Keratinocyte (primary cell): ENCODE measurements at regions not wholly inside any gene's neighbourhood (a gene's known extent, or its start where the extent isn't known, plus 50 kb on each side); places are given as distances from the start of the nearest gene placed in this dataset.

ENCODE experiments used
- DNase-seq: peaks from one replicate; pipeline ENCODE4 v3.0.0-alpha.2; 2011; ENCODE audit warnings: low read depth, missing footprints, low spot score
- FAIRE-seq: peaks from 2 replicates; lab custom pipeline; 2011; peaks lifted over from hg19 to GRCh38; lab: Jason Lieb, UNC
- H2AFZ ChIP-seq: 2 replicates; pipeline ENCODE4 v1.6.0; 2012; ENCODE audit warnings: low read length, control low read depth, inconsistent platforms; ENCODE audit not compliant: control insufficient read depth
- H3K27ac ChIP-seq: 2 replicates; pipeline ENCODE4 v1.5.1; 2011; ENCODE audit warnings: low read length; ENCODE audit not compliant: control insufficient read depth, insufficient read depth
- H3K27me3 ChIP-seq: 3 replicates; pipeline ENCODE4 v1.6.0; 2011; ENCODE audit warnings: low read length; ENCODE audit not compliant: control insufficient read depth, insufficient read depth; ENCODE audit errors: extremely low read depth
- H3K36me3 ChIP-seq, 2 experiments: 2 replicates in 1 of 2; 3 replicates in 1 of 2; pipeline ENCODE4 v1.5.1; 2011; ENCODE audit warnings: low read length in 2 of 2, mild to moderate bottlenecking in 1 of 2; ENCODE audit not compliant: control insufficient read depth in 2 of 2, insufficient read depth in 2 of 2; ENCODE audit errors: extremely low read depth in 1 of 2
- H3K4me1 ChIP-seq: 3 replicates; pipeline ENCODE4 v1.5.1; 2011; ENCODE audit warnings: low read length; ENCODE audit not compliant: control insufficient read depth, insufficient read depth; ENCODE audit errors: extremely low read depth
- H3K4me2 ChIP-seq: 3 replicates; pipeline ENCODE4 v1.6.0; 2011; ENCODE audit warnings: low read depth, low read length; ENCODE audit not compliant: control insufficient read depth, insufficient read depth; ENCODE audit errors: extremely low read depth
- H3K4me3 ChIP-seq, 3 experiments: fragments of 200-600 bp in 1 of 3; sonication (generic) in 1 of 3; 2 replicates in 2 of 3; 3 replicates in 1 of 3; pipeline ENCODE4 v1.5.1; 2011 to 2016; ENCODE audit warnings: low read length in 3 of 3, mild to moderate bottlenecking in 3 of 3, control low read depth in 2 of 3, inconsistent platforms in 1 of 3, low read depth in 1 of 3, mixed read lengths in 1 of 3, mixed run types in 1 of 3, moderate library complexity in 1 of 3; ENCODE audit not compliant: control insufficient read depth in 2 of 3, insufficient read depth in 2 of 3; ENCODE audit errors: extremely low read depth in 1 of 3
- H3K79me2 ChIP-seq: 2 replicates; pipeline ENCODE4 v1.6.0; 2012; ENCODE audit warnings: low read length; ENCODE audit not compliant: control insufficient read depth, insufficient read depth
- H3K9ac ChIP-seq: 3 replicates; pipeline ENCODE4 v1.6.0; 2011; ENCODE audit warnings: low read length; ENCODE audit not compliant: control insufficient read depth, insufficient read depth; ENCODE audit errors: extremely low read depth
- H3K9me1 ChIP-seq: 3 replicates; pipeline ENCODE4 v1.6.0; 2011; ENCODE audit warnings: low read length; ENCODE audit not compliant: control insufficient read depth, insufficient read depth; ENCODE audit errors: extremely low read depth
- H3K9me3 ChIP-seq: 2 replicates; pipeline ENCODE4 v1.5.1; 2012; ENCODE audit warnings: low read depth, low read length; ENCODE audit not compliant: control insufficient read depth
- H4K20me1 ChIP-seq: 3 replicates; pipeline ENCODE4 v1.6.0; 2011; ENCODE audit warnings: low read length; ENCODE audit not compliant: control insufficient read depth, insufficient read depth; ENCODE audit errors: extremely low read depth
- CTCF ChIP-seq, 3 experiments: IDR thresholded peaks in 1 of 3; conservative IDR thresholded peaks in 1 of 3; optimal IDR thresholded peaks in 1 of 3; 2 replicates in 2 of 3; 3 replicates in 1 of 3; pipeline versions ENCODE3 to v1.5.1; 2011; ENCODE audit warnings: low read length in 3 of 3, mild to moderate bottlenecking in 3 of 3, moderate library complexity in 2 of 3, control low read depth in 1 of 3, inconsistent platforms in 1 of 3; ENCODE audit not compliant: insufficient read depth in 2 of 3; ENCODE audit errors: extremely low read depth in 1 of 3
- EZH2 ChIP-seq: IDR thresholded peaks from one replicate; pipeline ENCODE4 v1.6.1; 2012; ENCODE audit warnings: inconsistent platforms, mild to moderate bottlenecking, low read length, moderate library complexity
- dilution Hi-C: fragments of 300-500 bp; cut with MboI; formaldehyde crosslinking; loops from one replicate; pipeline ENCODE4 v1.7.0; 2020; ENCODE audit warnings: low sequenced_read_pairs; ENCODE audit not compliant: extremely low pct_ligation_motif_present

GRCh38 chr22:48103126-48103875, 1340.9 kb downstream of the TBC1D22A start:
- Histone ChIP-seq H3K27me3 (no peaks in the 10 kb centered on the region), H4K20me1 (no peaks in the 10 kb centered on the region), H3K4me3 (no peak overlapping the region), H3K27ac (no peak overlapping the region), H2AFZ (no peak overlapping the region), H3K79me2 (no peaks in the 10 kb centered on the region), H3K4me2 (no peak overlapping the region), H3K9me1 (no peaks in the 10 kb centered on the region), H3K4me1 (no peaks in the 10 kb centered on the region), H3K9me3 (peaks cover 8% of the 10 kb centered on the region), H3K9ac (no peak overlapping the region), H3K36me3 (no peaks in the 10 kb centered on the region)
- TF ChIP-seq EZH2 = no peak
- no peak for TF ChIP-seq CTCF (optimal IDR thresholded peaks at IDR 0.05 in 1 of 3, IDR thresholded peaks at IDR 0.05 in 1 of 3, conservative IDR thresholded peaks at IDR 0.05 in 1 of 3; ENCODE audit: extremely low read depth in 1 of 3, insufficient read depth in 2 of 3, low read length in 3 of 3)
- DNase-seq = no peak
- FAIRE-seq = no peak
- dilution Hi-C loops = no loop called here

GRCh38 chr22:48102581-48102980, 1340.1 kb downstream of the TBC1D22A start:
- dilution Hi-C loops = no loop called here

More at GRCh38 chr22:48102581-48102980, 1340.1 kb downstream of the TBC1D22A start:
- no peaks in the 10 kb centered on the region for H3K4me1 ChIP-seq
- peaks cover 8% of the 10 kb centered on the region for H3K9me3 ChIP-seq
- H3K27me3 ChIP-seq = no peaks in the 10 kb centered on the region
- DNase-seq (no peak), FAIRE-seq (no peak)
- no peaks in the 10 kb centered on the region for H4K20me1 ChIP-seq
- TF ChIP-seq EZH2 (no peak), CTCF (optimal IDR thresholded peaks at IDR 0.05 in 1 of 3, IDR thresholded peaks at IDR 0.05 in 1 of 3, conservative IDR thresholded peaks at IDR 0.05 in 1 of 3; ENCODE audit: extremely low read depth in 1 of 3, insufficient read depth in 2 of 3, low read length in 3 of 3) (no peak)
- H3K4me2 ChIP-seq = no peak overlapping the region
- H3K27ac ChIP-seq = no peak overlapping the region
- no peaks in the 10 kb centered on the region for H3K9me1 ChIP-seq
- H3K9ac ChIP-seq = no peak overlapping the region
- H3K79me2 ChIP-seq = no peaks in the 10 kb centered on the region
- H3K4me3 ChIP-seq = no peak overlapping the region
- H3K36me3 ChIP-seq = no peaks in the 10 kb centered on the region
- H2AFZ ChIP-seq = no peak overlapping the region
